HEK293T (cell line): ENCODE measurements at regions not wholly inside any gene's neighbourhood (a gene's known extent, or its start where the extent isn't known, plus 50 kb on each side); places are given as distances from the start of the nearest gene placed in this dataset.

Source experiments
- CTCF ChIA-PET: fragments of 350-600 bp; formaldehyde crosslinking; extraction: SDS; loops from one replicate; lab custom pipeline; 2021; ENCODE audit warnings: antibody characterized with exemption, inconsistent platforms; lab: Yijun Ruan, JAX
- POLR2A ChIA-PET: fragments of 350-600 bp; formaldehyde crosslinking; extraction: SDS; loops from one replicate; lab custom pipeline; 2020; ENCODE audit warnings: antibody characterized with exemption, inconsistent platforms; lab: Yijun Ruan, JAX
- DNase-seq: peaks from one replicate; pipeline ENCODE4 v3.0.0; 2012; ENCODE audit warnings: mixed read lengths; ENCODE audit errors: extremely low spot score
- ARNT ChIP-seq: fragments of 450-650 bp; IDR thresholded peaks from 2 replicates; pipeline ENCODE4 v1.6.1; 2017; ENCODE audit warnings: mild to moderate bottlenecking
- BHLHE40 ChIP-seq: fragments of 450-650 bp; IDR thresholded peaks from 2 replicates; pipeline ENCODE4 v1.6.1; 2016; ENCODE audit warnings: mild to moderate bottlenecking, moderate library complexity, borderline replicate concordance
- CTBP1 ChIP-seq: fragments of 450-650 bp; IDR thresholded peaks from 2 replicates; pipeline ENCODE4 v1.6.1; 2016; ENCODE audit warnings: borderline replicate concordance
- ELF4 ChIP-seq: fragments of 450-650 bp; IDR thresholded peaks from 2 replicates; pipeline ENCODE4 v1.6.1; 2017; ENCODE audit warnings: antibody characterized with exemption
- FOXA1 ChIP-seq: fragments of 450-650 bp; IDR thresholded peaks from 2 replicates; pipeline ENCODE4 v1.6.1; 2016; ENCODE audit warnings: mild to moderate bottlenecking
- FOXK2 ChIP-seq: fragments of 450-650 bp; IDR thresholded peaks from 2 replicates; pipeline ENCODE4 v1.6.1; 2016; ENCODE audit warnings: mild to moderate bottlenecking
- FOXM1 ChIP-seq: fragments of 450-650 bp; IDR thresholded peaks from 2 replicates; pipeline ENCODE4 v1.6.1; 2017; ENCODE audit warnings: mild to moderate bottlenecking, borderline replicate concordance
- HDGF ChIP-seq: fragments of 450-650 bp; IDR thresholded peaks from 2 replicates; pipeline ENCODE4 v1.6.1; 2017; ENCODE audit warnings: antibody characterized with exemption, borderline replicate concordance
- L3MBTL2 ChIP-seq: fragments of 450-650 bp; conservative IDR thresholded peaks from 2 replicates; pipeline ENCODE4 v1.6.1; 2016; ENCODE audit warnings: mild to moderate bottlenecking
- LEF1 ChIP-seq: fragments of 450-650 bp; IDR thresholded peaks from 2 replicates; pipeline ENCODE4 v1.6.1; 2017; ENCODE audit warnings: mild to moderate bottlenecking, borderline replicate concordance
- NFRKB ChIP-seq: fragments of 450-650 bp; IDR thresholded peaks from 2 replicates; pipeline ENCODE4 v1.6.1; 2016; ENCODE audit warnings: mild to moderate bottlenecking, moderate library complexity
- PKNOX1 ChIP-seq: fragments of 450-650 bp; IDR thresholded peaks from 2 replicates; pipeline ENCODE4 v1.6.1; 2016
- SP1 ChIP-seq: fragments of 450-650 bp; IDR thresholded peaks from 2 replicates; pipeline ENCODE4 v1.6.1; 2017
- SUZ12 ChIP-seq: fragments of 450-650 bp; IDR thresholded peaks from 2 replicates; pipeline ENCODE4 v1.6.1; 2016; ENCODE audit warnings: mild to moderate bottlenecking
- TARDBP ChIP-seq: fragments of 450-650 bp; IDR thresholded peaks from 2 replicates; pipeline ENCODE4 v1.6.1; 2016
- ZNF384 ChIP-seq: fragments of 450-650 bp; IDR thresholded peaks from 2 replicates; pipeline ENCODE4 v1.6.1; 2016

GRCh38 chr2:145040433-145040832, 520.5 kb upstream of the ZEB2 start:
- ChIA-PET POLR2A (no interaction called here), CTCF (no interaction called here)
- TF ChIP-seq SUZ12 (no peak), ELF4 (no peak), PKNOX1 (no peak), TARDBP (no peak), LEF1 (no peak), NFRKB (no peak), SP1 (no peak), FOXA1 (no peak), HDGF (no peak), ZNF384 (no peak), CTBP1 (no peak), BHLHE40 (no peak), L3MBTL2 (no peak), ARNT (no peak), FOXK2 (no peak), FOXM1 (no peak)
- DNase-seq = no peak

GRCh38 chr2:145038041-145038525, 518.2 kb upstream of the ZEB2 start:
- no peak for DNase-seq
- TF ChIP-seq SUZ12 = no peak
- no peak for TF ChIP-seq CTBP1
- TF ChIP-seq TARDBP = no peak
- no peak for TF ChIP-seq PKNOX1
- TF ChIP-seq ZNF384 = no peak
- no peak for TF ChIP-seq FOXM1
- TF ChIP-seq SP1 = no peak
- TF ChIP-seq FOXA1 = no peak
- no peak for TF ChIP-seq NFRKB
- no peak for TF ChIP-seq LEF1
- CTCF ChIA-PET = no interaction called here
- POLR2A ChIA-PET = no interaction called here

- no peak for TF ChIP-seq ARNT
- TF ChIP-seq CTBP1 = no peak
- TF ChIP-seq ELF4 = no peak
- TF ChIP-seq NFRKB = no peak
- no peak for TF ChIP-seq BHLHE40
- ChIA-PET CTCF (no interaction called here), POLR2A (no interaction called here)
- no peak for DNase-seq
These were observed 516.6 kb upstream of the ZEB2 start for GRCh38 chr2:145036421-145037011.

GRCh38 chr2:145034511-145034910, 514.6 kb upstream of the ZEB2 start:
- TF ChIP-seq FOXA1 (no peak), LEF1 (no peak), FOXM1 (no peak), NFRKB (no peak), ARNT (no peak)
- ChIA-PET POLR2A (no interaction called here), CTCF (no interaction called here)
- no peak for DNase-seq

- no peak for DNase-seq
- TF ChIP-seq PKNOX1 (no peak), HDGF (no peak), ZNF384 (no peak), SUZ12 (no peak), FOXK2 (no peak), ELF4 (no peak), FOXM1 (no peak), FOXA1 (no peak), NFRKB (no peak), L3MBTL2 (no peak), CTBP1 (no peak), SP1 (no peak), BHLHE40 (no peak), ARNT (no peak), LEF1 (no peak), TARDBP (no peak)
- CTCF ChIA-PET = no interaction called here
- POLR2A ChIA-PET = no interaction called here
These were observed 513.5 kb upstream of the ZEB2 start for GRCh38 chr2:145033438-145033837.

GRCh38 chr2:145032791-145033190, 512.9 kb upstream of the ZEB2 start:
- no peak for DNase-seq
- CTCF ChIA-PET = no interaction called here
- POLR2A ChIA-PET = no interaction called here
- no peak for TF ChIP-seq PKNOX1
- no peak for TF ChIP-seq LEF1
- no peak for TF ChIP-seq NFRKB
- TF ChIP-seq FOXM1 = no peak
- no peak for TF ChIP-seq FOXK2
- TF ChIP-seq CTBP1 = no peak
- no peak for TF ChIP-seq FOXA1
- no peak for TF ChIP-seq HDGF
- TF ChIP-seq ELF4 = no peak
- no peak for TF ChIP-seq SP1
- TF ChIP-seq TARDBP = no peak
- TF ChIP-seq L3MBTL2 = no peak
- TF ChIP-seq ZNF384 = no peak
- no peak for TF ChIP-seq BHLHE40
- TF ChIP-seq SUZ12 = no peak
- TF ChIP-seq ARNT = no peak
